HG03064 (cell line): ENCODE measurements at regions not wholly inside any gene's neighbourhood (a gene's known extent, or its start where the extent isn't known, plus 50 kb on each side); places are given as distances from the start of the nearest gene placed in this dataset.
"Not testable (repeated sequence)": the region's sequence is repeated elsewhere in the genome, so short reads cannot be mapped to it uniquely, and the experiment has no call there.

Source experiments
- ATAC-seq: cut with Tn5 transposase; IDR thresholded peaks from one replicate; pipeline ENCODE4 v1.9.1; 2021; ENCODE audit warnings: low read depth; ENCODE audit not compliant: unreplicated experiment

GRCh38 chr13:89502286-89502685 is 1831.1 kb downstream of the SLITRK5 start:
- no peak for ATAC-seq

GRCh38 chr13:89514534-89515312 is 1832.8 kb upstream of the MIR17HG start:
- no peak for ATAC-seq

GRCh38 chr13:89515948-89516347 is 1831.5 kb upstream of the MIR17HG start:
- ATAC-seq: no peak

- ATAC-seq: no peak
Measured at GRCh38 chr13:89518289-89519077, 1829.0 kb upstream of the MIR17HG start.

DNA sequence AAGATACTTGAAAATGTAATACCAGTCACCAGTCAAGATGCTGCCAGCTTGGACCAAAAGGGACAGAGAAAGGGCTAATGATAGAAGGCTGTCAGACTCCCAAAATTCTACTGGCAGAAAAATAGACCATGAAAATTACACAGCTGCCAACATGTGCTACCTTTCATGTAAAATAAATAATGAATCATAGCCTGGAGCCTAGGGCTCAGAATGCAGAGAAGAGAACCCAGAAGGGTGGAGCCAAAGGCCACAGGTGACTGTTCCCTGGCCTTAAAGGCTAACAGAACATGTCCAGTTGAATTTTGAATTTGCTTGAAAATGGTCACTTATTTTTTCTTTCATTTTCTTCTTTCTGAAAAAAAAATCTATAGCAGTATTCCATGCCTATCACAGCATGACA is 1827.0 kb upstream of the MIR17HG start:
- ATAC-seq: no peak

DNA sequence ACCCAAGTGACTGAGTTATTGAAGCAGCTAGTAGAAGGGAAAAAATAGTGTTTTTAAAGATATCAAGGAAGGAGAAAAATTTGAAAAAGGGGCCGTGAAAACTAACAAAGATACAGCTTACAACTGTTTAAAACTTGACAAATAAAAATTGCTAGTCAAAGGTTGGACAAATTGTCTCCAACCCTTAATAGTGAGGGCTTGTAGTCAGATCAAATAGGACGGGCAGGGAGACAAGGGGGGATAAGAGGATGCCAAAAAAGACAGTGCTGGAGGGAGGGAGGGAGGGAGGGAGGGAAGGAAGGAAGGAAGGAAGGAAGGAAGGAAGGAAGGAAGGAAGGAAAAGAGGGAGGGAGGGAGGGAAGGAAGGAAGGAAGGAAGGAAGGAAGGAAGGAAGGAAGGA is 1825.8 kb upstream of the MIR17HG start:
- not testable (repeated sequence) for ATAC-seq

DNA sequence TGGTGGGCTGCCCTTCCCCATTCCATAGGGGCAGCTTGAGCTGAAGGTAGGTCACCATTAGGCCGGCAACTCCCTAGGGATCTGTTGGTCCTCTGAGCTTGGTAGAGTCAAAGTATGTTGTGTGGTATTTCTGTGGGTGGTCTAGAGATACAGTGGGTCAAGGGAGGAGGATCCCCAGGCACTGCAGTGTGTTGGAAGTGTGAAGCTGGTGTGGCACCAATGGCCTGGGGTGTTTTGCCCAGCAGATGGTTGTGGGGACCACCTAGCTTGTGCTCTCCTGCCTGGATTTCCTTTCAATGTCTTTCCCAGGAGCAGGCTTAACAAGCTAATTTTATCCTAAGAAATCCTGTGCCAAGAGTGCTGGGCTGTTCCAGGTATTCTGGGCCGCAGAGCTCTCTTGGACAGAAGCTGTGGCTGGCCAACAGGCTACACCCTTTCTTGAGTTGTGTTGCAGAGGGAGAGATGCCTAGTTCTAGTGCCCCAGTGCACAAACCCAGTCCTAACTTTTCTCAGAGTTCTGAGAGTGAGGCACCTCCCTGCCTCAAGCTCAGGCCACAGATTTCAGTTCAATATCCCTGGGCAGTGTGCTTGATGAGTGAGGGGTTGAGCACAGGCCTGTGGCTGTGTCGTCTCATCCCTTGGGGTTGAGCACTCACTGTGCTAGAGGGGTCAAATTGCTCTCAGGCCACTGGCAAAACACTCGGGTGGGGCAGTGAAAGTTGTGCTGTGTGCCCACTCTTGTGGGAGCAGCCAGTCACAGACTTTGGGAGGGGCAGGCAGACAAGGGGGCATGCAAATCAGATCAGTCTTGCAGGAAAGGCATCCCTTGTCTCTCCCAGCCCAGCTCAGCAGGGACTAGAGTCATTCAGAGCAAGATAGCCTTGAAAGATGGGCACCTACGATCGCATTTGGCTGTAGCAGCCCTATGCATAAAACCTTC is 1806.1 kb upstream of the MIR17HG start:
- ATAC-seq: no peak

DNA sequence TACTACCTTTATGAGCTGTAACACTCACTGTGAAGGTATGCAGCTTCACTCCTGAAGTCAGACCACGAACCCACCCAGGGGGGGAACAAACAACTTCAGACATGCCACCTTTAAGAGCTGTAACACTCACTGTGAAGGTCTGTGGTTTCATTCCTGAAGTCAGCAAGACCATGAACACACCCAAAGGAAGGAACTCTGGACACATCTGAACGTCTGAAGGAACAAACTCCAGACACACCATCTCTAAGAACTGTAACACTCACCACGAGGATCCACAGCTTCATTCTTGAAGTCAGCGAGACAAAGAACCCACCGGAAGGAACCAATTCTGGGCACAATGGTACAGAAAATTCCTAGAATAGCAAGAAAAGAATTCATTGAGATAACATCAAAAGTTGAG is 1796.5 kb upstream of the MIR17HG start:
- ATAC-seq: no peak

DNA sequence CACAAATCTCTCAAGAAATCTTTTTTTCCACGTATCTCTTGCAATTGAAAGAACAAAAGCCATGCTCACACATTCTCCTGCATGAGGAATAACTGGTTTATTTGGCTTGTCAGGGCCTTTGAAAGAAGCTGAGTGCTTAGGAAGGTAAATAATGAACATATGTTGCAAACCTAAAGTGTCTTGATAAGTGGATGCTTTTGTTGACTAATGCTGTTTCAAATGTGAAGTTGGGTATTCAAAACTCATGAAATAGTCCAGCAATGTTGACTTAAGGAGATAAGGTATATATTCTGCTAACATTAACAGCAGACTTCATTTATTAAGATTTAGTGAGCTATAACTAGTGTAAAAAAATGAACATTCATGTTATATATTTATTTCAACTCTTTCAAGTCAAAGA is 1792.7 kb upstream of the MIR17HG start:
- ATAC-seq: no peak

DNA sequence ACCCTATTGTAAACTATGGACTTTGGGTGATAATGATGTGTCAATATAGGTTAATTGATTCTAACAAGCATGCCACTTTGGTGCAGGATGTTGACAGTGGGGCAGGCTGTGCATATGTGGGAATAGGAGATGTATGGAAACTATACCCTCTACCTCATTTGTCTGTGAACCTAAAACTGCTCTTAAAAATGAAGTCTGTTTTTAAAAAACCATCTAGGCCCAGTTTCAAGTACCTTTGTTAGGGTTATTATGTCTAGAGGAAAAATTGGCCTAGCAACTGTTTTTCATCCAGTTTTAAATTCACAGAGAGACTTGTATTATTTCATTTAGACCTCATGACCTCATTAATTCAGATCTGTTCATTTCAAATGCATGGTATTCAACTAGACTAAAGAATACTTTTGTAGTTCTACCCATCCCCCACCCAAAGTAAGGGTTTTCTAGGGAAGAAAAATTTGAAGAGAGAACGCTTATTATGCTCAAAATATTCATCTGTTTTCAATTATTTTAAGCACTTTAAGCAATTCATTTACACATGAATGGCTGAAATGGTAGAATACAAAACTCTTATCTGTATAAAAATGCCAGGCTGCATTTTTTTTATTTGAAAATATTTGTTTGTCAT is 1781.9 kb upstream of the MIR17HG start:
- no peak for ATAC-seq

DNA sequence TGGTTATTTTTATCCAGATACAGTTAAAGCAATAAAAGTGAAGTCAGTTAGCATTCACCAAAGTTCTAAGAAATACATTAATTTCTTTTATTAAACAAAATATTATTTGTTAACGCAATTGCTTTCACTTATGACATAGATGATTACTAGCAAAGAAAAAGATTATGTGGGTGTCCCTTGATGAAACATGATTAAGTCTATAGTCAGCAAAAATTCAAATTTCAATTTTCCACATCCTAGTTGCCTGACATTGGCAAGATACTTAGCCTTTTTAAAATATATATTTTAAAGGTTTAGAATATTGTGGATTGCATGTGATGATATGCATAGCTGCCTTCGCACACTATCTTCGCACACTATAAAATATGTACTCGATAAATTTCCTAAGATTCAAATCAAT is 1780.5 kb upstream of the MIR17HG start:
- ATAC-seq: no peak

DNA sequence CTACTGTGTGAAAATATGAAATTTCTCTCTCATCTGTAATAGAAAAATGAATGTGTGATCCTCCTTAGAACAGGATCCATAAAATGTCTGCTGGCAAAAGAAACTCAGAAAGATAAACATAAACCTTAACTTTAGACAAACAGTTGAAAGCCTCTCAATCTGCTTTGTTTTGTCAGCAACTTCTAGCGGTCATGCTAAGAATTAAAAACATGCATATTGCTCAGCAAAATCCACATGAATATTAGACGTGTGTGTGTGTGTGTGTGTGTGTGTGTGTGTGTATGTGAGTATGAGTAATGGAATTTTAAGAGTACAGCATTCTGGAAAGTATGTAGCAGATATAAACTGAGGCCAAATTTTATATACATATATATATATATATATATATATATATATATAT is 1779.2 kb upstream of the MIR17HG start:
- ATAC-seq: no peak

GRCh38 chr13:89568746-89569145 is 1778.7 kb upstream of the MIR17HG start:
- ATAC-seq: no peak

GRCh38 chr13:89571676-89572075 is 1775.8 kb upstream of the MIR17HG start:
- ATAC-seq: no peak

DNA sequence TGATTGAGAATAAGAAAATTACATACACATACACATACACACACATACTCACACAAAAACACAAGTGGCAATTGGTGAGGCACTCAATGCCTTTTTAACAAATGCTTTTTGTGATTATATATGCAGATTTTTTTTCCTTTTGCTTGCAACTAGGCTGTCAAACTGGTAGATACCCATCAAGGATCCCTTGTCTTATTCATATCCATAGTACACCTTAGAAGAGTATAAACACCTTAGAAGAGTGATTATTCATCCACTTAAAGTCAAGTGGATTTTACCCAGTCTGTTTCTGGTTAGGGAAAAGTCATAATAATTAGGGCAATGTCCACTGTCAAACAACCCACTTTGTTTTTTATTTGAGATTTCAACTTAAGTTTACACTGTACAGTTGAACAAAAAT is 1773.4 kb upstream of the MIR17HG start:
- no peak for ATAC-seq

GRCh38 chr13:89577301-89577700 is 1770.2 kb upstream of the MIR17HG start:
- ATAC-seq: no peak

- no peak for ATAC-seq
Measured at GRCh38 chr13:89584058-89584620, 1763.3 kb upstream of the MIR17HG start.

GRCh38 chr13:89602655-89603054 is 1744.8 kb upstream of the MIR17HG start:
- ATAC-seq: no peak

GRCh38 chr13:89603187-89603586 is 1744.3 kb upstream of the MIR17HG start:
- ATAC-seq: no peak

DNA sequence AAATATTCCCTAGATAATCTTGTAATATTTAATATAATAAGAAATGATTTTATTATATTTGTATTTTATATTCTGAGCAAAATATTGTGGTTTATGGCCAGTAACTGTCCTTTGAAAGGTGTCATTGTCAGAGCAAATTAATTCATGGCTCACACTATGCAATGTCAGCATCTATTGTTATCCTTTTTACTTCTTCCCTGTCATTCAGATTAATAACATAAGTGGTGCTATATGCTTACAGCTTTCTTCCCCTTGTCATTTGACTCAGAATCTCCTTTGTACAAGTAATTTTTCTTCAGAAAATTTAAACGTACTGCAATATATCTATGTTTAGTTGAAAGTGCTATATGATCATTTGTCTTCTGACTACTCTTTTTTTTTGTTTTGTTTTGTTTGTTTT is 1738.2 kb upstream of the MIR17HG start:
- no peak for ATAC-seq
